ENCODE measurements at regions not wholly inside any gene's neighbourhood (a gene's known extent, or its start where the extent isn't known, plus 50 kb on each side); places are given as distances from the start of the nearest gene placed in this dataset.

- H3K27me3 ChIP-seq = no peaks in the 10 kb centered on the region
These were observed 467.9 kb upstream of the TENM3 start for GRCh38 chr4:181775298-181775697.

GRCh38 chr4:181776264-181777054, 466.7 kb upstream of the TENM3 start:
- WGBS, 2 donors = 65 to 76% methylated on average over 5 of the region's 5 CpGs
- intact Hi-C loops (cut with DNase I) = no loop called here
- H3K36me3 ChIP-seq (replicated peaks in 1 of 2; ENCODE audit: insufficient read depth in 1 of 2, low read depth in 2 of 2) = no peaks in the 10 kb centered on the region
- ATAC-seq = no peak
- no peak overlapping the region for H3K4me3 ChIP-seq
- no peaks in the 10 kb centered on the region for H3K9me3 ChIP-seq
- TF ChIP-seq POLR2A (IDR thresholded peaks at IDR 0.05) = no peak
- no peak for TF ChIP-seq CTCF (IDR thresholded peaks at IDR 0.05)
- no peaks in the 10 kb centered on the region for H3K27me3 ChIP-seq
- no peaks in the 10 kb centered on the region for H3K4me1 ChIP-seq
- H3K27ac ChIP-seq = no peak overlapping the region
- no peak for DNase-seq

More at GRCh38 chr4:181775298-181775697, 467.9 kb upstream of the TENM3 start:
- H3K4me3 ChIP-seq = no peak overlapping the region
- DNase-seq (no peak), ATAC-seq (no peak)
- no peak overlapping the region for H3K27ac ChIP-seq
- WGBS, 2 donors = 55 to 61% methylated on average over 4 of the region's 4 CpGs
- intact Hi-C loops (cut with DNase I) = no loop called here
- no peaks in the 10 kb centered on the region for H3K9me3 ChIP-seq
- no peaks in the 10 kb centered on the region for H3K4me1 ChIP-seq
- no peaks in the 10 kb centered on the region for H3K36me3 ChIP-seq (replicated peaks in 1 of 2; ENCODE audit: insufficient read depth in 1 of 2, low read depth in 2 of 2)
- no peak for TF ChIP-seq POLR2A (IDR thresholded peaks at IDR 0.05)
- TF ChIP-seq CTCF (IDR thresholded peaks at IDR 0.05) = no peak

- TF ChIP-seq POLR2A (IDR thresholded peaks at IDR 0.05) = no peak
- no peak for TF ChIP-seq CTCF (IDR thresholded peaks at IDR 0.05)
- H3K4me3 ChIP-seq = no peak overlapping the region
- DNase-seq = no peak
- H3K27me3 ChIP-seq = no peaks in the 10 kb centered on the region
- no peaks in the 10 kb centered on the region for H3K36me3 ChIP-seq (replicated peaks in 1 of 2; ENCODE audit: insufficient read depth in 1 of 2, low read depth in 2 of 2)
- no peak for ATAC-seq
- no peaks in the 10 kb centered on the region for H3K9me3 ChIP-seq
- intact Hi-C loops (cut with DNase I) = no loop called here
- H3K27ac ChIP-seq = no peak overlapping the region
- no peaks in the 10 kb centered on the region for H3K4me1 ChIP-seq
- WGBS, 2 donors = 54 to 65% methylated on average over 2 of the region's 2 CpGs
These were observed 465.7 kb upstream of the TENM3 start for GRCh38 chr4:181777518-181777917.

- H3K4me3 ChIP-seq = no peak overlapping the region
- no peaks in the 10 kb centered on the region for H3K9me3 ChIP-seq
- intact Hi-C loops (cut with DNase I) = no loop called here
- no peak overlapping the region for H3K27ac ChIP-seq
- ATAC-seq (no peak), DNase-seq (no peak)
- no peaks in the 10 kb centered on the region for H3K36me3 ChIP-seq (replicated peaks in 1 of 2; ENCODE audit: insufficient read depth in 1 of 2, low read depth in 2 of 2)
- WGBS, 2 donors = 36 to 53% methylated on average over 2 of the region's 2 CpGs
- no peaks in the 10 kb centered on the region for H3K27me3 ChIP-seq
- TF ChIP-seq POLR2A (IDR thresholded peaks at IDR 0.05) = no peak
- H3K4me1 ChIP-seq = no peaks in the 10 kb centered on the region
These were observed 458.3 kb upstream of the TENM3 start for GRCh38 chr4:181784881-181785280.

- no peaks in the 10 kb centered on the region for H3K36me3 ChIP-seq (replicated peaks in 1 of 2; ENCODE audit: insufficient read depth in 1 of 2, low read depth in 2 of 2)
- no peak overlapping the region for H3K4me3 ChIP-seq
- no peak for DNase-seq
- TF ChIP-seq CTCF (IDR thresholded peaks at IDR 0.05) = no peak
- no peak for ATAC-seq
- intact Hi-C loops (cut with DNase I) = no loop called here
- H3K27me3 ChIP-seq = no peaks in the 10 kb centered on the region
- H3K27ac ChIP-seq = no peak overlapping the region
- WGBS, 2 donors = 5 to 8% methylated on average over 1 of the region's 1 CpG
- no peaks in the 10 kb centered on the region for H3K4me1 ChIP-seq
- peaks cover 0 to 6% (median 0%) of the 10 kb centered on the region in 3 donors for H3K9me3 ChIP-seq
These were observed 450.6 kb upstream of the TENM3 start for GRCh38 chr4:181792641-181793040.
